ENCODE measurements at regions not wholly inside any gene's neighbourhood (a gene's known extent, or its start where the extent isn't known, plus 50 kb on each side); places are given as distances from the start of the nearest gene placed in this dataset.

GRCh38 chr20:57966620-57967019, 256.8 kb upstream of the PMEPA1 start:
- peaks cover 14% of the 10 kb centered on the region for H3K27me3 Mint-ChIP-seq (ENCODE audit: low read depth)
- no peak overlapping the region for H3T11ph ChIP-seq (ENCODE audit: low read length)
- no peaks in the 10 kb centered on the region for H3K4me1 ChIP-seq (ENCODE audit: insufficient read depth, low read length)
- H3K18ac ChIP-seq (ENCODE audit: insufficient read length, low read depth, low read length): no peak overlapping the region
- no peaks in the 10 kb centered on the region for H3K27me3 ChIP-seq (ENCODE audit: insufficient read depth, low read length)
- no peak overlapping the region for H3K27ac ChIP-seq (ENCODE audit: insufficient read length, low read depth, low read length)
- no peak overlapping the region for H4K91ac ChIP-seq (ENCODE audit: insufficient read length, low read depth, low read length)
- no peaks in the 10 kb centered on the region for H3K79me2 ChIP-seq (ENCODE audit: insufficient read depth, low read length)
- H4K20me1 ChIP-seq (ENCODE audit: control insufficient read depth, insufficient read depth, insufficient read length): no peaks in the 10 kb centered on the region
- no CpG with 5 or more reads among the region's 5 CpGs for WGBS (ENCODE audit: extremely low coverage, insufficient read length, low lambda C conversion rate)
- no peaks in the 10 kb centered on the region for H3K79me1 ChIP-seq (ENCODE audit: insufficient read depth, low read depth, low read length, poor library complexity, severe bottlenecking)
- no peak overlapping the region for H4K5ac ChIP-seq (ENCODE audit: insufficient read length, low read depth, low read length)
- no peak overlapping the region for H3K4me3 Mint-ChIP-seq
- H2BK12ac ChIP-seq (ENCODE audit: insufficient read length, low read depth, low read length): no peak overlapping the region
- H2BK20ac ChIP-seq (ENCODE audit: low read depth, low read length, poor library complexity, severe bottlenecking): no peak overlapping the region
- H3K9me3 ChIP-seq (ENCODE audit: control insufficient read depth, low read depth, low read length): no peaks in the 10 kb centered on the region
- no peak overlapping the region for H3K4me2 ChIP-seq (ENCODE audit: insufficient read depth, insufficient read length, low read length)
- H2AK5ac ChIP-seq (ENCODE audit: insufficient read length, low read length): no peak overlapping the region
- no peak overlapping the region for H4K8ac ChIP-seq (replicated peaks; ENCODE audit: insufficient read length, low read depth, low read length)
- TF ChIP-seq CTCF (conservative IDR thresholded peaks at IDR 0.05): no peak
- H3K4ac ChIP-seq (ENCODE audit: low read depth, low read length): no peak overlapping the region
- no peak overlapping the region for H3K9ac ChIP-seq (ENCODE audit: extremely low read depth, insufficient read length, low read length)
- H2BK5ac ChIP-seq (ENCODE audit: insufficient read length, low read length): no peak overlapping the region
- H3K23ac ChIP-seq (ENCODE audit: insufficient read length, low read depth, low read length): no peak overlapping the region
- DNase-seq: no peak
- H2AFZ ChIP-seq (ENCODE audit: low read length): no peak overlapping the region
- H2BK15ac ChIP-seq (ENCODE audit: low read depth, low read length): no peak overlapping the region
- H3K9me3 Mint-ChIP-seq: peaks cover 0 to 3% of the 10 kb centered on the region in 2 experiments; a peak in 2 of 5 replicates
- no peak overlapping the region for H3K14ac ChIP-seq (ENCODE audit: insufficient read depth, low read length)
- no peaks in the 10 kb centered on the region for H3K36me3 Mint-ChIP-seq (ENCODE audit: insufficient read depth in 1 of 3, low read depth in 3 of 3)
- H2BK120ac ChIP-seq (ENCODE audit: low read depth, low read length, poor library complexity, severe bottlenecking): no peak overlapping the region
- peaks cover 2 to 3% of the 10 kb centered on the region in 2 experiments; a peak in 3 of 4 replicates for H3K4me1 Mint-ChIP-seq
- no peak overlapping the region for H3K56ac ChIP-seq (ENCODE audit: insufficient read length, low read depth, low read length)
- no peak overlapping the region for H3K27ac Mint-ChIP-seq
- H3K23me2 ChIP-seq (ENCODE audit: insufficient read length, low read depth, low read length, poor library complexity, severe bottlenecking): no peaks in the 10 kb centered on the region
